HEK293T (cell line): ENCODE measurements at regions not wholly inside any gene's neighbourhood (a gene's known extent, or its start where the extent isn't known, plus 50 kb on each side); places are given as distances from the start of the nearest gene placed in this dataset.
A peak's percentile ranks its signal among the peaks of the same experiment; 100 is the strongest.

ENCODE experiments used
- CTCF ChIA-PET: fragments of 350-600 bp; formaldehyde crosslinking; extraction: SDS; loops from one replicate; lab custom pipeline; 2021; ENCODE audit warnings: antibody characterized with exemption, inconsistent platforms; lab: Yijun Ruan, JAX
- POLR2A ChIA-PET: fragments of 350-600 bp; formaldehyde crosslinking; extraction: SDS; loops from one replicate; lab custom pipeline; 2020; ENCODE audit warnings: antibody characterized with exemption, inconsistent platforms; lab: Yijun Ruan, JAX
- DNase-seq: peaks from one replicate; pipeline ENCODE4 v3.0.0; 2012; ENCODE audit warnings: mixed read lengths; ENCODE audit errors: extremely low spot score
- ARNT ChIP-seq: fragments of 450-650 bp; IDR thresholded peaks from 2 replicates; pipeline ENCODE4 v1.6.1; 2017; ENCODE audit warnings: mild to moderate bottlenecking
- BHLHE40 ChIP-seq: fragments of 450-650 bp; IDR thresholded peaks from 2 replicates; pipeline ENCODE4 v1.6.1; 2016; ENCODE audit warnings: mild to moderate bottlenecking, moderate library complexity, borderline replicate concordance
- CTBP1 ChIP-seq: fragments of 450-650 bp; IDR thresholded peaks from 2 replicates; pipeline ENCODE4 v1.6.1; 2016; ENCODE audit warnings: borderline replicate concordance
- ELF4 ChIP-seq: fragments of 450-650 bp; IDR thresholded peaks from 2 replicates; pipeline ENCODE4 v1.6.1; 2017; ENCODE audit warnings: antibody characterized with exemption
- FOXA1 ChIP-seq: fragments of 450-650 bp; IDR thresholded peaks from 2 replicates; pipeline ENCODE4 v1.6.1; 2016; ENCODE audit warnings: mild to moderate bottlenecking
- FOXK2 ChIP-seq: fragments of 450-650 bp; IDR thresholded peaks from 2 replicates; pipeline ENCODE4 v1.6.1; 2016; ENCODE audit warnings: mild to moderate bottlenecking
- FOXM1 ChIP-seq: fragments of 450-650 bp; IDR thresholded peaks from 2 replicates; pipeline ENCODE4 v1.6.1; 2017; ENCODE audit warnings: mild to moderate bottlenecking, borderline replicate concordance
- HDGF ChIP-seq: fragments of 450-650 bp; IDR thresholded peaks from 2 replicates; pipeline ENCODE4 v1.6.1; 2017; ENCODE audit warnings: antibody characterized with exemption, borderline replicate concordance
- L3MBTL2 ChIP-seq: fragments of 450-650 bp; conservative IDR thresholded peaks from 2 replicates; pipeline ENCODE4 v1.6.1; 2016; ENCODE audit warnings: mild to moderate bottlenecking
- LEF1 ChIP-seq: fragments of 450-650 bp; IDR thresholded peaks from 2 replicates; pipeline ENCODE4 v1.6.1; 2017; ENCODE audit warnings: mild to moderate bottlenecking, borderline replicate concordance
- NFRKB ChIP-seq: fragments of 450-650 bp; IDR thresholded peaks from 2 replicates; pipeline ENCODE4 v1.6.1; 2016; ENCODE audit warnings: mild to moderate bottlenecking, moderate library complexity
- SP1 ChIP-seq: fragments of 450-650 bp; IDR thresholded peaks from 2 replicates; pipeline ENCODE4 v1.6.1; 2017
- SUZ12 ChIP-seq: fragments of 450-650 bp; IDR thresholded peaks from 2 replicates; pipeline ENCODE4 v1.6.1; 2016; ENCODE audit warnings: mild to moderate bottlenecking
- TARDBP ChIP-seq: fragments of 450-650 bp; IDR thresholded peaks from 2 replicates; pipeline ENCODE4 v1.6.1; 2016
- ZNF384 ChIP-seq: fragments of 450-650 bp; IDR thresholded peaks from 2 replicates; pipeline ENCODE4 v1.6.1; 2016
- TF ChIP-seq, protein P1 (sequence below): fragments of 450-650 bp; IDR thresholded peaks from 2 replicates; pipeline ENCODE4 v1.6.1; 2016

DNA sequence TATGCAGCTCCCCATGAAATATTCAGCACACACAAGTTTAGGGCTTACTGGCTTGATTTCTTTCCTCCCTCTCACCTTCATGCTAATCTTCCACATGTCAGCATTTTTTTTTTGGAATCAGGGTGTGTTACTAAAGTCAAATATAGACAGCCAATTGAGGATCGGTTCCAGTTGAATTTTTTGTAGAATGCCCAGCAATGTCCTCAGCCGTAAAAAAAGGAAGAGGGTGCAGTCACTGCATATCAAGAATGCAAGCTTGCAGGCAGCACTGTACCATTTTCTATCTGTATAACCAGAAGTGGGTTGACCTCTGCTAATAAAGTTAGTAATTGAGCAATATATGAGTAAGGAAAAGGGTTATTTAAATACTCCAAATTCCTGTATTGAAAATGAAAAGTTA is 51.4 kb upstream of the CHMP2B start:
- ChIA-PET POLR2A (no interaction called here), CTCF (no interaction called here)
- no peak for DNase-seq
- TF ChIP-seq FOXM1, result no peak
- TF ChIP-seq, protein P1, sequence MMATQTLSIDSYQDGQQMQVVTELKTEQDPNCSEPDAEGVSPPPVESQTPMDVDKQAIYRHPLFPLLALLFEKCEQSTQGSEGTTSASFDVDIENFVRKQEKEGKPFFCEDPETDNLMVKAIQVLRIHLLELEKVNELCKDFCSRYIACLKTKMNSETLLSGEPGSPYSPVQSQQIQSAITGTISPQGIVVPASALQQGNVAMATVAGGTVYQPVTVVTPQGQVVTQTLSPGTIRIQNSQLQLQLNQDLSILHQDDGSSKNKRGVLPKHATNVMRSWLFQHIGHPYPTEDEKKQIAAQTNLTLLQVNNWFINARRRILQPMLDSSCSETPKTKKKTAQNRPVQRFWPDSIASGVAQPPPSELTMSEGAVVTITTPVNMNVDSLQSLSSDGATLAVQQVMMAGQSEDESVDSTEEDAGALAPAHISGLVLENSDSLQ, result no peak

- POLR2A ChIA-PET, result no interaction called here
- CTCF ChIA-PET, result no interaction called here
- TF ChIP-seq LEF1 (no peak), FOXK2 (no peak), BHLHE40 (no peak), FOXM1 (no peak), ARNT (no peak), SP1 (no peak), TARDBP (no peak), L3MBTL2 (no peak), SUZ12 (no peak), ZNF384 (no peak), HDGF (no peak), ELF4 (no peak), CTBP1 (no peak), NFRKB (no peak), FOXA1 (no peak)
- TF ChIP-seq, protein P1, result no peak
- no peak for DNase-seq
These were observed 53.3 kb upstream of the CHMP2B start for GRCh38 chr3:87173776-87174175.

DNA sequence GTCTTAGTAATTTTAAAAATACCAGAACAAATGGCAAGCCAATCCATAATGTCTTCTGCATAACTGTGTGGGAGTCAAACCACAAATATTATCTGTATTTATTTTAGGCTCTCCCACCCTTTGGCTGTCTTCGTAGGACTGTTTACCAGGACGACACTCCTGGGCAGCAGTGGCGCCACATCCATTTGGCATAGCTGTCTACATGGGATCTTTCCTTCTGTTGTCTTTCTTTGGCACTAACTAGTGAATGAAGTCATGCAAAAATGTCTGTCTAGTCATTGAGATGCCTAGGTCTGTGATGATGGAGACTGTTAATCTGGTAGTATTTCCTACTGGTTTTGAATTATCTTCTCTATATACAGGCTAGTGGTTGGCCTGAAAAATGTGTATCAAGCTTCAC is 54.0 kb upstream of the CHMP2B start:
- TF ChIP-seq, protein P1, result no peak
- TF ChIP-seq LEF1, result no peak
- no peak for TF ChIP-seq L3MBTL2
- no peak for TF ChIP-seq FOXA1
- no peak for TF ChIP-seq CTBP1
- TF ChIP-seq SP1, result no peak
- no peak for TF ChIP-seq BHLHE40
- TF ChIP-seq FOXM1, result no peak
- TF ChIP-seq ELF4, result no peak
- no peak for TF ChIP-seq TARDBP
- no peak for TF ChIP-seq SUZ12
- TF ChIP-seq NFRKB, result no peak
- TF ChIP-seq FOXK2, result no peak
- no peak for TF ChIP-seq ARNT
- no peak for TF ChIP-seq ZNF384
- TF ChIP-seq HDGF, result no peak
- ChIA-PET POLR2A (no interaction called here), CTCF (no interaction called here)
- DNase-seq, result no peak

DNA sequence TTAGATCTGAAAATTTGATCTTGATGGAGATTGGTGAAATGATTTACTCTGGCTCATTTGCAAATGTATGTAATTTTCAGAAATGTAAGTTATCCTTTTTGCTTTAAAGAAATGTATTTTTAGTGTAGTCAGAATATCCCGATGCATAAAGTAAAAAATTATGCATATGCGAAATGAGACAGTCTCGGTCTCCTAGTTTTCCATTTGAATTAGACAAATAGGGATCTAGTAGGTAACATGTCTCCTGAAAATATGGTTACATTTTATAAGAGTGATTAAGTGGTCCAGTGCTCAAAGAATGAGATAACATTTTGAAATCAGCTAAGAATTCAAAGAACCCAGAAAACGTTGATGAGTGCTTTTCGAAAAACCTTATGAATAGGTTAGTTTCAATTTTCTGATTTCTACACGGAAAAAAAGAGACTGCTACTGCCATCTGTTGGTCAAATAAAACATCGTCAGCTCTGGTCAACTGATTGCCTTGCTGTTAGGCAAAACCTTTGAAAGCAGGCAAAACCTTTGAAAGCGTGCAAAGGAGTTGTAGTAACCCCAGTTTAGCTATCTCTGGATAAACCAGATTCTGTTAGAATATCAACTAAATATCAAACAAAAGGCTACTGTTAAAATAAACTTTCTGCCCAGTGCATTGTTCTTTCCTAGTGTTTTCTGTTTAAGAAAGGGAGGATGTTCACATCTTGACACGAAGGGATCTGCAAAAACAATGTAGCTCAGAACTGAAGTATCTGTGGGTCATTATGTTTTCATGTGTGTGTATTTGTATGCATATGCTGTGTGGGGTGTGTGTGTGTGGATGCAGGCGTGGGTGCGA is 59.3 kb upstream of the CHMP2B start:
- DNase-seq, result peak; percentile 37
- TF ChIP-seq CTBP1 (no peak), FOXA1 (no peak), FOXK2 (no peak), NFRKB (no peak), FOXM1 (no peak), ZNF384 (no peak), ELF4 (no peak), HDGF (no peak), SP1 (no peak), LEF1 (no peak), SUZ12 (no peak)
- CTCF ChIA-PET, result interaction anchor here (0.8 to 1.3 kb wide), 7 partner anchors 11 to 394 kb away, joined by 3 to 4 read pairs (median 3); no protein-coding TSS in a partner anchor

DNA sequence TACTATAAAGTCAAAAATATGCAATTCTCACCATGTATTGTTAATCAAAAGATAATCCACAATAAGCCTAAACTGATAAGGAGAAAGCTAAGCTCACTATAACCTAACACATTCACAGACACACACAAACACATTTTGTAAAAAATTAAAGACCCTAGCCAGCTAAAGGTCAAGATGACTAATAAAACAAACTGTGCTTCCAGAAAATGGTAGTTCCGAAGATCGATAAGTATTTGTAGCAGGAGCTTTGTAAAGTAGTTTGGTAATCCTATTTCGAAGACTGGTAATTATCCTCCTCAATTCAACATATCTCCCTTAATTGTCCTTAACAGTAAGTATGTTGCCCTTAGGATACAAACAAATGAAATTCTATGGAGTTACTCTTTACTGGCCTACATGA is 62.9 kb upstream of the CHMP2B start:
- CTCF ChIA-PET, result no interaction called here
- POLR2A ChIA-PET, result no interaction called here
- no peak for DNase-seq
- TF ChIP-seq FOXA1 (no peak), HDGF (no peak), SP1 (no peak), NFRKB (no peak), ELF4 (no peak), BHLHE40 (no peak), FOXK2 (no peak), FOXM1 (no peak), ZNF384 (no peak), SUZ12 (no peak), CTBP1 (no peak), LEF1 (no peak), ARNT (no peak)

More for the DNA sequence above, 59.3 kb upstream of the CHMP2B start:
- POLR2A ChIA-PET, result no interaction called here

GRCh38 chr3:87161851-87162250 is 65.3 kb upstream of the CHMP2B start:
- no peak for DNase-seq
- ChIA-PET POLR2A (no interaction called here), CTCF (no interaction called here)
- TF ChIP-seq, protein P1, result peak; percentile 46; the same call in 1 of the 2 replicates
- no peak for TF ChIP-seq HDGF
